ENCODE measurements at regions not wholly inside any gene's neighbourhood (a gene's known extent, or its start where the extent isn't known, plus 50 kb on each side); places are given as distances from the start of the nearest gene placed in this dataset.

DNA sequence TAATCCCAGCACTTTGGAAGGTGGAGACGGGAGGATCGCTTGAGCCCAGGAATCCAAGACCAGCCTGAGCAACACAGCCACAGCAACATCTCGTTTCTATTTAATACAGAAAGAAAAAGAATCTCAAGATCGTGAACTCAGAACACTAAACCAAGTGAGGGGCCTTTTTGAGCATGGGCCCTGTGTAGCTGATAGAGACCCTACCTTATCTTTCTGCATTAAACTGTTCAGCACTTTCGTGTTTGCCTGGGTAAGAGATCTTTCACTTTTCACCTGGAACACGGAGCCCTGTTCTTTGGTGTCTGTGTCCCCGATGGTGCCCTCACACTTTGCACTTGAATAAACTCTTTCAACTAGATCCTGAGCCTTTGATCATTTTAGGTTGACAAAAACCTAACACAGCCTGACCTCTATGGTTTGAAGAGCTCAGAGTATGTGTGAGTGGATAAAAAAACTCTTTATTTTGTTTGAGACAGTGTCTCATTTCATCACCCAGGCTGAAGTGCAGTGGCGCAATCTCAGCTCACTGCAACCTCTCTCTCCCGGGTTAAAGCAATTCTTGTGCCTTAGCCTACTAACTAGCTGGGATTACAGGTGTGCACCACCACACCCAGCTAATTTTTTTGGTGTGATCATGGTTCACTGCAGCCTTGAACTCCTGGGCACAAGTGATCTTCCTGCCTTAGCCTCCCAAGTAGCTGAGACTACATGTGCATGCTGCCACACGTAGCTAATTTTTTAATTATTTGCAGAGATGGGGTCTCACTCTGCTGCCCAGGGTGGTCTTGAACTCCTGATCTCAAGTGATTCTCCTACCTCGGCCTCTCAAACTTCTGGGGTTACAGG is 83.8 kb upstream of the GRIN2A start:
- FAIRE-seq (no peak), DNase-seq (ENCODE audit: low read depth, low spot score) (no peak)
- Histone ChIP-seq H3K36me3 (ENCODE audit: control insufficient read depth in 2 of 2, extremely low read depth in 1 of 2, insufficient read depth in 2 of 2, low read length in 2 of 2) (no peaks in the 10 kb centered on the region), H3K4me2 (ENCODE audit: control insufficient read depth, extremely low read depth, insufficient read depth, low read depth, low read length) (no peak overlapping the region), H3K9ac (ENCODE audit: control insufficient read depth, extremely low read depth, insufficient read depth, low read length) (no peak overlapping the region), H3K9me1 (ENCODE audit: control insufficient read depth, extremely low read depth, insufficient read depth, low read length) (no peaks in the 10 kb centered on the region), H2AFZ (ENCODE audit: control insufficient read depth, low read length) (no peak overlapping the region), H3K4me1 (ENCODE audit: control insufficient read depth, extremely low read depth, insufficient read depth, low read length) (no peaks in the 10 kb centered on the region), H3K27ac (ENCODE audit: control insufficient read depth, insufficient read depth, low read length) (no peak overlapping the region), H3K4me3 (ENCODE audit: control insufficient read depth in 2 of 3, extremely low read depth in 1 of 3, insufficient read depth in 2 of 3, low read depth in 1 of 3, low read length in 3 of 3) (no peak overlapping the region), H4K20me1 (ENCODE audit: control insufficient read depth, extremely low read depth, insufficient read depth, low read length) (no peaks in the 10 kb centered on the region), H3K27me3 (ENCODE audit: control insufficient read depth, extremely low read depth, insufficient read depth, low read length) (no peaks in the 10 kb centered on the region), H3K79me2 (ENCODE audit: control insufficient read depth, insufficient read depth, low read length) (no peaks in the 10 kb centered on the region), H3K9me3 (ENCODE audit: control insufficient read depth, low read depth, low read length) (no peaks in the 10 kb centered on the region)
- TF ChIP-seq EZH2 (IDR thresholded peaks at IDR 0.05; ENCODE audit: low read length): no peak
- dilution Hi-C loops (cut with MboI; ENCODE audit: extremely low pct_ligation_motif_present, low sequenced_read_pairs): no loop called here

DNA sequence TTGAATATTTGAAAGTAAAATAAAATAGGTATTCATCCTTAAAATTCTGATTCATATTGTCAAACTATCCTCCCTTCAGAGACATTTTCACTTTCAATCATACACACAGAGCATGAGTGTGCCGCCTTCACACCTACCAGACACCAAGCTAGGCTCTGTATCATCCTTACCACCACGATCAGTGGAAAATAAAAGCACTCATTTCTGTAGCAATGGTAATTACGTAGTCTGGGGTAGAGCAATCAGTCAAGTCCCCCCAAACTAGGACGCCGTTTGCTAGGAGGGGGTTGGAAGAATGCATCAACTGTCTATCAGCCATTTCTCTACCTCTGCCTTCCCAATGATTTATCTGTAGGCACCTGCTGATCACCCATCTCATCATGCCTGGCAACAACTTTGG is 84.6 kb upstream of the GRIN2A start:
- Histone ChIP-seq H3K27me3 (ENCODE audit: control insufficient read depth, extremely low read depth, insufficient read depth, low read length) (no peaks in the 10 kb centered on the region), H3K9me3 (ENCODE audit: control insufficient read depth, low read depth, low read length) (no peaks in the 10 kb centered on the region), H3K9ac (ENCODE audit: control insufficient read depth, extremely low read depth, insufficient read depth, low read length) (no peak overlapping the region), H2AFZ (ENCODE audit: control insufficient read depth, low read length) (no peak overlapping the region), H3K27ac (ENCODE audit: control insufficient read depth, insufficient read depth, low read length) (no peak overlapping the region), H3K4me3 (ENCODE audit: control insufficient read depth in 2 of 3, extremely low read depth in 1 of 3, insufficient read depth in 2 of 3, low read depth in 1 of 3, low read length in 3 of 3) (no peak overlapping the region), H3K36me3 (ENCODE audit: control insufficient read depth in 2 of 2, extremely low read depth in 1 of 2, insufficient read depth in 2 of 2, low read length in 2 of 2) (no peaks in the 10 kb centered on the region), H4K20me1 (ENCODE audit: control insufficient read depth, extremely low read depth, insufficient read depth, low read length) (no peaks in the 10 kb centered on the region), H3K79me2 (ENCODE audit: control insufficient read depth, insufficient read depth, low read length) (no peaks in the 10 kb centered on the region), H3K9me1 (ENCODE audit: control insufficient read depth, extremely low read depth, insufficient read depth, low read length) (no peaks in the 10 kb centered on the region), H3K4me1 (ENCODE audit: control insufficient read depth, extremely low read depth, insufficient read depth, low read length) (no peaks in the 10 kb centered on the region), H3K4me2 (ENCODE audit: control insufficient read depth, extremely low read depth, insufficient read depth, low read depth, low read length) (no peak overlapping the region)
- TF ChIP-seq, protein P1, sequence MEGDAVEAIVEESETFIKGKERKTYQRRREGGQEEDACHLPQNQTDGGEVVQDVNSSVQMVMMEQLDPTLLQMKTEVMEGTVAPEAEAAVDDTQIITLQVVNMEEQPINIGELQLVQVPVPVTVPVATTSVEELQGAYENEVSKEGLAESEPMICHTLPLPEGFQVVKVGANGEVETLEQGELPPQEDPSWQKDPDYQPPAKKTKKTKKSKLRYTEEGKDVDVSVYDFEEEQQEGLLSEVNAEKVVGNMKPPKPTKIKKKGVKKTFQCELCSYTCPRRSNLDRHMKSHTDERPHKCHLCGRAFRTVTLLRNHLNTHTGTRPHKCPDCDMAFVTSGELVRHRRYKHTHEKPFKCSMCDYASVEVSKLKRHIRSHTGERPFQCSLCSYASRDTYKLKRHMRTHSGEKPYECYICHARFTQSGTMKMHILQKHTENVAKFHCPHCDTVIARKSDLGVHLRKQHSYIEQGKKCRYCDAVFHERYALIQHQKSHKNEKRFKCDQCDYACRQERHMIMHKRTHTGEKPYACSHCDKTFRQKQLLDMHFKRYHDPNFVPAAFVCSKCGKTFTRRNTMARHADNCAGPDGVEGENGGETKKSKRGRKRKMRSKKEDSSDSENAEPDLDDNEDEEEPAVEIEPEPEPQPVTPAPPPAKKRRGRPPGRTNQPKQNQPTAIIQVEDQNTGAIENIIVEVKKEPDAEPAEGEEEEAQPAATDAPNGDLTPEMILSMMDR (optimal IDR thresholded peaks at IDR 0.05 in 1 of 3, IDR thresholded peaks at IDR 0.05 in 1 of 3, conservative IDR thresholded peaks at IDR 0.05 in 1 of 3; ENCODE audit: extremely low read depth in 1 of 3, insufficient read depth in 2 of 3, low read length in 3 of 3): no peak
- no peak for TF ChIP-seq EZH2 (IDR thresholded peaks at IDR 0.05; ENCODE audit: low read length)
- dilution Hi-C loops (cut with MboI; ENCODE audit: extremely low pct_ligation_motif_present, low sequenced_read_pairs): no loop called here
- DNase-seq (ENCODE audit: low read depth, low spot score) (no peak), FAIRE-seq (no peak)

DNA sequence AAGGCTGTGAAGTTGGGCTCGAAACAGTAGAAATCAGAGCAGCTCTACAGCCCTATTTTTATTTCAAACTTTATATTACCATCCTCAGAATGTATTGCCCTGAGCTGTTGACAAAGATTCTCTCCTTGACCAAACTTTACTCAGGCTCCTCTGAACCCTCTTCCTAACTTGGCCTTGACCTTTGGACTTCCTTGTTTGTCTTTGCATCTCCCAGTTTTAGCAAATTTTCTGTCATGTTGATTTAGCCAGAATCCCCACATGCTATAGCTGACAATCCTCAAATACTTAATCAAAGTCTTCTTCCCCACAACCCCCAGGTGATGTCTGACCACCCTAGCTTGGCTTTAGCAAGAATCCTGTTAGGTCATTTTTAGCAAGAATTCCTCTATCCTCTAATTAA is 87.4 kb upstream of the GRIN2A start:
- FAIRE-seq: no peak
- Histone ChIP-seq H3K4me1 (ENCODE audit: control insufficient read depth, extremely low read depth, insufficient read depth, low read length) (no peaks in the 10 kb centered on the region), H4K20me1 (ENCODE audit: control insufficient read depth, extremely low read depth, insufficient read depth, low read length) (no peaks in the 10 kb centered on the region), H3K27me3 (ENCODE audit: control insufficient read depth, extremely low read depth, insufficient read depth, low read length) (no peaks in the 10 kb centered on the region), H3K4me3 (ENCODE audit: control insufficient read depth in 2 of 3, extremely low read depth in 1 of 3, insufficient read depth in 2 of 3, low read depth in 1 of 3, low read length in 3 of 3) (no peak overlapping the region), H3K9ac (ENCODE audit: control insufficient read depth, extremely low read depth, insufficient read depth, low read length) (no peak overlapping the region), H3K9me1 (ENCODE audit: control insufficient read depth, extremely low read depth, insufficient read depth, low read length) (no peaks in the 10 kb centered on the region), H3K79me2 (ENCODE audit: control insufficient read depth, insufficient read depth, low read length) (no peaks in the 10 kb centered on the region), H3K9me3 (ENCODE audit: control insufficient read depth, low read depth, low read length) (no peaks in the 10 kb centered on the region), H3K36me3 (ENCODE audit: control insufficient read depth in 2 of 2, extremely low read depth in 1 of 2, insufficient read depth in 2 of 2, low read length in 2 of 2) (no peaks in the 10 kb centered on the region), H3K4me2 (ENCODE audit: control insufficient read depth, extremely low read depth, insufficient read depth, low read depth, low read length) (no peak overlapping the region), H2AFZ (ENCODE audit: control insufficient read depth, low read length) (no peak overlapping the region), H3K27ac (ENCODE audit: control insufficient read depth, insufficient read depth, low read length) (no peak overlapping the region)
- DNase-seq (ENCODE audit: low read depth, low spot score): no peak
- dilution Hi-C loops (cut with MboI; ENCODE audit: extremely low pct_ligation_motif_present, low sequenced_read_pairs): no loop called here
- TF ChIP-seq, protein P1 (optimal IDR thresholded peaks at IDR 0.05 in 1 of 3, IDR thresholded peaks at IDR 0.05 in 1 of 3, conservative IDR thresholded peaks at IDR 0.05 in 1 of 3; ENCODE audit: extremely low read depth in 1 of 3, insufficient read depth in 2 of 3, low read length in 3 of 3): no peak
- no peak for TF ChIP-seq EZH2 (IDR thresholded peaks at IDR 0.05; ENCODE audit: low read length)

Measured in keratinocyte (primary cell).